SK-N-SH treated with all-trans-retinoic acid at 6 μM for 48 hours (cell line): ENCODE measurements at regions not wholly inside any gene's neighbourhood (a gene's known extent, or its start where the extent isn't known, plus 50 kb on each side); places are given as distances from the start of the nearest gene placed in this dataset.

Experiments used
- ATAC-seq: fragments of 200-7000 bp; cut with Tn5 transposase; 3 replicates; pipeline ENCODE4 v1.9.1; 2020; ENCODE audit warnings: mild to moderate bottlenecking, moderate library complexity
- BACH2 ChIP-seq: fragments of 250-450 bp; sonication (Bioruptor Pico); IDR thresholded peaks from 2 replicates; pipeline ENCODE4 v1.9.0; 2021; ENCODE audit warnings: mild to moderate bottlenecking, borderline replicate concordance
- CSDC2 ChIP-seq: fragments of 250-450 bp; sonication (Bioruptor Pico); IDR thresholded peaks from 2 replicates; pipeline ENCODE4 v1.5.0; 2020; ENCODE audit warnings: mild to moderate bottlenecking, moderate library complexity
- CSRNP3 ChIP-seq: fragments of 250-450 bp; sonication (Bioruptor Pico); IDR thresholded peaks from 2 replicates; pipeline ENCODE4 v1.5.1; 2021; ENCODE audit warnings: mild to moderate bottlenecking, moderate library complexity
- ESRRG ChIP-seq: fragments of 250-450 bp; sonication (Bioruptor Pico); IDR thresholded peaks from 2 replicates; pipeline ENCODE4 v1.6.1; 2021; ENCODE audit warnings: mild to moderate bottlenecking
- GLIS3 ChIP-seq: fragments of 250-450 bp; sonication (Bioruptor Pico); IDR thresholded peaks from 2 replicates; pipeline ENCODE4 v1.5.0; 2020; ENCODE audit warnings: mild to moderate bottlenecking, moderate library complexity
- ISL1 ChIP-seq: fragments of 250-450 bp; sonication (Bioruptor Pico); IDR thresholded peaks from 2 replicates; pipeline ENCODE4 v2.1.2; 2022; ENCODE audit warnings: mild to moderate bottlenecking, moderate library complexity
- PATZ1 ChIP-seq: fragments of 250-450 bp; sonication (Bioruptor Pico); IDR thresholded peaks from 2 replicates; pipeline ENCODE4 v1.8.0; 2020; ENCODE audit warnings: mild to moderate bottlenecking, moderate library complexity, borderline replicate concordance
- POU6F1 ChIP-seq: fragments of 250-450 bp; sonication (Bioruptor Pico); IDR thresholded peaks from 2 replicates; pipeline ENCODE4 v1.8.0; 2021; ENCODE audit warnings: low read depth, mild to moderate bottlenecking, moderate library complexity, borderline replicate concordance
- PPARA ChIP-seq: fragments of 250-450 bp; sonication (Bioruptor Pico); IDR thresholded peaks from 2 replicates; pipeline ENCODE4 v1.5.0; 2020; ENCODE audit warnings: mild to moderate bottlenecking, borderline replicate concordance
- RARB ChIP-seq: fragments of 250-450 bp; sonication (Bioruptor Pico); IDR thresholded peaks from 2 replicates; pipeline ENCODE4 v1.8.0; 2021; ENCODE audit warnings: mild to moderate bottlenecking, moderate library complexity
- TCF4 ChIP-seq: fragments of 250-450 bp; sonication (Bioruptor Pico); IDR thresholded peaks from 2 replicates; pipeline ENCODE4 v1.8.0; 2021; ENCODE audit warnings: mild to moderate bottlenecking, moderate library complexity, borderline replicate concordance
- TOX ChIP-seq: fragments of 250-450 bp; sonication (Bioruptor Pico); IDR thresholded peaks from 2 replicates; pipeline ENCODE4 v1.8.0; 2021; ENCODE audit warnings: mild to moderate bottlenecking, moderate library complexity, borderline replicate concordance
- TSHZ2 ChIP-seq: fragments of 250-450 bp; sonication (Bioruptor Pico); IDR thresholded peaks from 2 replicates; pipeline ENCODE4 v1.5.0; 2020; ENCODE audit warnings: mild to moderate bottlenecking, moderate library complexity
- ZC3H10 ChIP-seq: fragments of 250-450 bp; sonication (Bioruptor Pico); IDR thresholded peaks from 2 replicates; pipeline ENCODE4 v1.5.1; 2021; ENCODE audit warnings: mild to moderate bottlenecking, moderate library complexity
- ZFP3 ChIP-seq: fragments of 250-450 bp; sonication (Bioruptor Pico); IDR thresholded peaks from 2 replicates; pipeline ENCODE4 v1.5.0; 2020; ENCODE audit warnings: mild to moderate bottlenecking, moderate library complexity
- ZNF565 ChIP-seq: fragments of 450-650 bp; formaldehyde crosslinking; conservative IDR thresholded peaks from 2 replicates; pipeline ENCODE4 v1.5.0; 2020; ENCODE audit warnings: low read depth, mild to moderate bottlenecking, moderate library complexity
- ZNF8 ChIP-seq: fragments of 450-650 bp; formaldehyde crosslinking; IDR thresholded peaks from 2 replicates; pipeline ENCODE4 v1.5.0; 2020; ENCODE audit warnings: mild to moderate bottlenecking, moderate library complexity

GRCh38 chr10:85250304-85250703, 921.9 kb downstream of the CCSER2 start (continued):
- no peak for TF ChIP-seq TCF4

GRCh38 chr10:85256481-85256880, 928.1 kb downstream of the CCSER2 start:
- no peak for TF ChIP-seq TOX (CRISPR knock-in tag)
- TF ChIP-seq ZFP3 (CRISPR knock-in tag): no peak
- TF ChIP-seq TCF4: no peak
- TF ChIP-seq ISL1: no peak
- TF ChIP-seq POU6F1 (CRISPR knock-in tag): no peak
- no peak for TF ChIP-seq CSDC2
- TF ChIP-seq, all 23 proteins: peak for 0
- no peak for ATAC-seq

GRCh38 chr10:85259908-85260307, 931.5 kb downstream of the CCSER2 start:
- TF ChIP-seq TSHZ2 (CRISPR knock-in tag): no peak
- no peak for TF ChIP-seq ESRRG (CRISPR knock-in tag)
- TF ChIP-seq CSRNP3 (CRISPR knock-in tag): no peak
- TF ChIP-seq ISL1: no peak
- ATAC-seq: no peak

GRCh38 chr10:85262992-85263391, 934.6 kb downstream of the CCSER2 start:
- no peak for ATAC-seq
- no peak for TF ChIP-seq TOX (CRISPR knock-in tag)
- TF ChIP-seq ZFP3 (CRISPR knock-in tag): no peak
- TF ChIP-seq PPARA (CRISPR knock-in tag): no peak
- no peak for TF ChIP-seq ZNF565 (CRISPR knock-in tag)
- TF ChIP-seq ZNF8 (CRISPR knock-in tag): no peak
- TF ChIP-seq RARB (CRISPR knock-in tag): no peak
- TF ChIP-seq ZC3H10 (CRISPR knock-in tag): no peak
- no peak for TF ChIP-seq TCF4
- TF ChIP-seq CSRNP3 (CRISPR knock-in tag): no peak
- no peak for TF ChIP-seq BACH2 (CRISPR knock-in tag)
- no peak for TF ChIP-seq GLIS3 (CRISPR knock-in tag)
- TF ChIP-seq ISL1: no peak

GRCh38 chr10:85265121-85265520, 936.7 kb downstream of the CCSER2 start:
- no peak for TF ChIP-seq PATZ1 (CRISPR knock-in tag)
- TF ChIP-seq CSRNP3 (CRISPR knock-in tag): no peak
- no peak for TF ChIP-seq BACH2 (CRISPR knock-in tag)
- no peak for TF ChIP-seq RARB (CRISPR knock-in tag)
- no peak for TF ChIP-seq ZFP3 (CRISPR knock-in tag)
- TF ChIP-seq TCF4: no peak
- no peak for ATAC-seq
